ENCODE measurements at regions not wholly inside any gene's neighbourhood (a gene's known extent, or its start where the extent isn't known, plus 50 kb on each side); places are given as distances from the start of the nearest gene placed in this dataset.

GRCh38 chr5:169398515-169398914 lies 97.6 kb upstream of the SLIT3 start:
- Histone ChIP-seq H3K4me2 (ENCODE audit: insufficient read depth, low read length) (no peak overlapping the region), H3K79me2 (ENCODE audit: control insufficient read depth, insufficient read depth, low read length) (no peaks in the 10 kb centered on the region), H3K9me1 (ENCODE audit: control insufficient read depth, insufficient read depth, low read length) (no peaks in the 10 kb centered on the region), H3K9ac (ENCODE audit: insufficient read depth in 1 of 2, low read depth in 2 of 2, low read length in 2 of 2) (no peak overlapping the region), H3K27ac (ENCODE audit: extremely low read depth, low read depth, low read length) (no peak overlapping the region), H3K36me3 (ENCODE audit: control insufficient read depth, insufficient read depth, low read length) (no peaks in the 10 kb centered on the region), H3K4me3 (no peak overlapping the region), H3K9me3 (replicated peaks; ENCODE audit: control insufficient read depth, insufficient read depth, low read depth, low read length) (no peaks in the 10 kb centered on the region), H2AFZ (ENCODE audit: low read depth, low read length) (no peak overlapping the region), H3K27me3 (ENCODE audit: control insufficient read depth in 2 of 2, insufficient read depth in 2 of 2, low read length in 2 of 2) (no peaks in the 10 kb centered on the region), H4K20me1 (replicated peaks; ENCODE audit: control insufficient read depth, insufficient read depth, low read length) (no peaks in the 10 kb centered on the region), H3K4me1 (replicated peaks in 1 of 2; ENCODE audit: control insufficient read depth in 2 of 2, insufficient read depth in 2 of 2, low read length in 2 of 2) (no peaks in the 10 kb centered on the region)
- WGBS (ENCODE audit: insufficient coverage, low coverage, missing lambda C conversion rate): 0% methylated on average over 1 of the region's 1 CpG
- FAIRE-seq (no peak), ATAC-seq (no peak), DNase-seq (ENCODE audit: extremely low read depth in 1 of 4, low spot score in 3 of 4) (no peak)
- CTCF ChIA-PET (ENCODE audit: low intra/inter-chr PET ratio): no interaction called here
- intact Hi-C loops (cut with micrococcal nuclease): no loop called here
- POLR2A ChIA-PET: no interaction called here
- BruUV-seq (replicated peaks): no TSS peak
- in situ Hi-C loops (cut with MboI): no loop called here
- TF ChIP-seq ZNF717 (CRISPR knock-in tag; IDR thresholded peaks at IDR 0.05) (no peak), ZFP91 (CRISPR knock-in tag; IDR thresholded peaks at IDR 0.05) (no peak), SMC3 (conservative IDR thresholded peaks at IDR 0.05; ENCODE audit: insufficient read depth, low read depth, low read length) (no peak), ZNF184 (CRISPR knock-in tag; IDR thresholded peaks at IDR 0.05) (no peak), MIER1 (IDR thresholded peaks at IDR 0.05; ENCODE audit: low read depth) (no peak), MTA2 (IDR thresholded peaks at IDR 0.05; ENCODE audit: low read depth) (no peak), NCOR1 (IDR thresholded peaks at IDR 0.05) (no peak), BRD9 (IDR thresholded peaks at IDR 0.05; ENCODE audit: low read depth, partially characterized antibody) (no peak), ATF1 (CRISPR knock-in tag; IDR thresholded peaks at IDR 0.05) (no peak), ATF1 (tag; IDR thresholded peaks at IDR 0.05) (no peak), HNRNPLL (IDR thresholded peaks at IDR 0.05; ENCODE audit: low read depth, low read length, poor library complexity, severe bottlenecking) (no peak), ZBTB12 (CRISPR knock-in tag; IDR thresholded peaks at IDR 0.05) (no peak), E2F1 (CRISPR knock-in tag; IDR thresholded peaks at IDR 0.05) (no peak), TCF7L2 (IDR thresholded peaks at IDR 0.05; ENCODE audit: low read depth, low read length) (no peak), ZC3H4 (CRISPR knock-in tag; IDR thresholded peaks at IDR 0.05; ENCODE audit: borderline replicate concordance) (no peak), ZFP36 (IDR thresholded peaks at IDR 0.05; ENCODE audit: low read depth, low read length, partially characterized antibody) (no peak)
- TF ChIP-seq, protein P1, sequence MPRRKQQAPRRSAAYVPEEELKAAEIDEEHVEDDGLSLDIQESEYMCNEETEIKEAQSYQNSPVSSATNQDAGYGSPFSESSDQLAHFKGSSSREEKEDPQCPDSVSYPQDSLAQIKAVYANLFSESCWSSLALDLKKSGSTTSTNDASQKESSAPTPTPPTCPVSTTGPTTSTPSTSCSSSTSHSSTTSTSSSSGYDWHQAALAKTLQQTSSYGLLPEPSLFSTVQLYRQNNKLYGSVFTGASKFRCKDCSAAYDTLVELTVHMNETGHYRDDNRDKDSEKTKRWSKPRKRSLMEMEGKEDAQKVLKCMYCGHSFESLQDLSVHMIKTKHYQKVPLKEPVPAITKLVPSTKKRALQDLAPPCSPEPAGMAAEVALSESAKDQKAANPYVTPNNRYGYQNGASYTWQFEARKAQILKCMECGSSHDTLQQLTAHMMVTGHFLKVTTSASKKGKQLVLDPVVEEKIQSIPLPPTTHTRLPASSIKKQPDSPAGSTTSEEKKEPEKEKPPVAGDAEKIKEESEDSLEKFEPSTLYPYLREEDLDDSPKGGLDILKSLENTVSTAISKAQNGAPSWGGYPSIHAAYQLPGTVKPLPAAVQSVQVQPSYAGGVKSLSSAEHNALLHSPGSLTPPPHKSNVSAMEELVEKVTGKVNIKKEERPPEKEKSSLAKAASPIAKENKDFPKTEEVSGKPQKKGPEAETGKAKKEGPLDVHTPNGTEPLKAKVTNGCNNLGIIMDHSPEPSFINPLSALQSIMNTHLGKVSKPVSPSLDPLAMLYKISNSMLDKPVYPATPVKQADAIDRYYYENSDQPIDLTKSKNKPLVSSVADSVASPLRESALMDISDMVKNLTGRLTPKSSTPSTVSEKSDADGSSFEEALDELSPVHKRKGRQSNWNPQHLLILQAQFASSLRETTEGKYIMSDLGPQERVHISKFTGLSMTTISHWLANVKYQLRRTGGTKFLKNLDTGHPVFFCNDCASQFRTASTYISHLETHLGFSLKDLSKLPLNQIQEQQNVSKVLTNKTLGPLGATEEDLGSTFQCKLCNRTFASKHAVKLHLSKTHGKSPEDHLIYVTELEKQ (CRISPR knock-in tag; IDR thresholded peaks at IDR 0.05): no peak

Measured in K562 (cell line).